Esophagus muscularis mucosa (tissue), 4 donors: ENCODE measurements at regions not wholly inside any gene's neighbourhood (a gene's known extent, or its start where the extent isn't known, plus 50 kb on each side); places are given as distances from the start of the nearest gene placed in this dataset.
"Not testable (repeated sequence)": the region's sequence is repeated elsewhere in the genome, so short reads cannot be mapped to it uniquely, and the experiment has no call there.

Source experiments
- DNase-seq: peaks from one replicate; pipeline ENCODE4 v3.0.0-alpha.2; 2017; ENCODE audit errors: extremely low spot score
- H3K27ac ChIP-seq, 4 donors: fragments of 200-600 bp; sonication (generic); replicated peaks in 1 of 4; 1 replicate in 3 of 4; 2 replicates in 1 of 4; pipeline ENCODE4 v1.5.1; 2016 to 2019; ENCODE audit warnings: mild to moderate bottlenecking in 1 of 4
- H3K27me3 ChIP-seq, 4 donors: fragments of 200-600 bp; sonication (generic); one replicate each; pipeline versions ENCODE4 v1.5.1 to v1.6.0; 2016 to 2019
- H3K36me3 ChIP-seq, 4 donors: fragments of 200-600 bp; sonication (generic); one replicate each; pipeline ENCODE4 v1.5.1; 2016 to 2019
- H3K4me1 ChIP-seq, 4 donors: fragments of 200-600 bp; sonication (generic); one replicate each; pipeline ENCODE4 v1.5.1; 2016 to 2019
- H3K4me3 ChIP-seq, 4 donors: fragments of 200-600 bp; sonication (generic); 1 replicate in 2 of 4; 2 replicates in 2 of 4; pipeline ENCODE4 v1.5.1; 2016 to 2019; ENCODE audit warnings: mild to moderate bottlenecking in 4 of 4, moderate library complexity in 1 of 4
- H3K9me3 ChIP-seq, 4 donors: fragments of 200-600 bp; sonication (generic); 1 replicate in 3 of 4; 2 replicates in 1 of 4; pipeline ENCODE4 v1.5.1; 2016 to 2019
- CTCF ChIP-seq, 3 experiments: fragments of 200-600 bp in 2 of 3; fragments of 450-650 bp in 1 of 3; sonication (generic) in 2 of 3; IDR thresholded peaks; one replicate each; pipeline ENCODE4 v1.5.1; 2017 to 2019; ENCODE audit warnings: antibody characterized with exemption in 3 of 3, mild to moderate bottlenecking in 2 of 3, moderate library complexity in 1 of 3
- EP300 ChIP-seq: sonication (generic); formaldehyde crosslinking; IDR thresholded peaks from one replicate; pipeline ENCODE4 v1.6.1; 2017; ENCODE audit warnings: antibody characterized with exemption
- POLR2A ChIP-seq: fragments of 450-650 bp; IDR thresholded peaks from one replicate; pipeline ENCODE4 v1.6.1; 2017; ENCODE audit warnings: antibody characterized with exemption, moderate library complexity, mild to moderate bottlenecking, low read depth
- POLR2AphosphoS5 ChIP-seq, 2 donors: sonication (generic); formaldehyde crosslinking; IDR thresholded peaks; one replicate each; pipeline ENCODE4 v1.6.1; 2017; ENCODE audit warnings: antibody characterized with exemption in 2 of 2
- WGBS: methylation state at CpG from one replicate; pipeline ENCODE4 v1.1.5; 2018; 5-methylcytosine and 5-hydroxymethylcytosine counted together
- intact Hi-C: fragments of 100-400 bp; cut with DNase I; formaldehyde crosslinking; loops from one replicate; pipeline ENCODE4 v1.15.1; 2023

- Histone ChIP-seq H3K9me3 (no peaks in the 10 kb centered on the region), H3K4me1 (no peaks in the 10 kb centered on the region), H3K4me3 (no peak overlapping the region), H3K27ac (no peak overlapping the region), H3K36me3 (no peaks in the 10 kb centered on the region), H3K27me3 (no peaks in the 10 kb centered on the region)
- TF ChIP-seq EP300 (no peak), CTCF (IDR thresholded peaks at IDR 0.05) (no peak), POLR2A (no peak), POLR2AphosphoS5 (IDR thresholded peaks at IDR 0.05) (no peak)
- no peak for DNase-seq
- intact Hi-C loops, result no loop called here
- WGBS, result 76% methylated on average over 2 of the region's 2 CpGs
Measured at GRCh38 chr1:172789840-172790239, 130.9 kb downstream of the FASLG start.

GRCh38 chr1:172790245-172790644 is 131.3 kb downstream of the FASLG start:
- Histone ChIP-seq H3K27ac (no peak overlapping the region), H3K27me3 (no peaks in the 10 kb centered on the region), H3K4me3 (no peak overlapping the region), H3K36me3 (no peaks in the 10 kb centered on the region), H3K4me1 (no peaks in the 10 kb centered on the region), H3K9me3 (no peaks in the 10 kb centered on the region)
- no peak for DNase-seq
- no peak for TF ChIP-seq POLR2AphosphoS5 (IDR thresholded peaks at IDR 0.05)
- no peak for TF ChIP-seq CTCF (IDR thresholded peaks at IDR 0.05)
- TF ChIP-seq EP300, result no peak
- TF ChIP-seq POLR2A, result no peak
- 69% methylated on average over 2 of the region's 2 CpGs for WGBS
- intact Hi-C loops, result no loop called here

GRCh38 chr1:172793823-172794222 is 134.9 kb downstream of the FASLG start:
- Histone ChIP-seq H3K4me1 (no peaks in the 10 kb centered on the region), H3K27ac (no peak overlapping the region), H3K9me3 (no peaks in the 10 kb centered on the region), H3K36me3 (no peaks in the 10 kb centered on the region), H3K27me3 (no peaks in the 10 kb centered on the region), H3K4me3 (no peak overlapping the region)
- TF ChIP-seq EP300 (no peak), POLR2A (no peak), CTCF (IDR thresholded peaks at IDR 0.05) (no peak), POLR2AphosphoS5 (IDR thresholded peaks at IDR 0.05) (no peak)
- DNase-seq, result no peak
- 82% methylated on average over 3 of the region's 3 CpGs for WGBS
- intact Hi-C loops, result no loop called here

GRCh38 chr1:172795741-172796140 is 136.8 kb downstream of the FASLG start:
- Histone ChIP-seq H3K9me3 (no peaks in the 10 kb centered on the region), H3K27me3 (no peaks in the 10 kb centered on the region), H3K27ac (no peak overlapping the region), H3K4me1 (no peaks in the 10 kb centered on the region), H3K36me3 (no peaks in the 10 kb centered on the region), H3K4me3 (no peak overlapping the region)
- WGBS, result 83% methylated on average over 4 of the region's 4 CpGs
- DNase-seq, result no peak
- TF ChIP-seq CTCF (IDR thresholded peaks at IDR 0.05) (no peak), EP300 (no peak), POLR2AphosphoS5 (IDR thresholded peaks at IDR 0.05) (no peak), POLR2A (no peak)
- intact Hi-C loops, result no loop called here

GRCh38 chr1:172799804-172800203 is 140.9 kb downstream of the FASLG start:
- H3K27me3 ChIP-seq, H3K9me3 ChIP-seq, DNase-seq, H3K36me3 ChIP-seq, H3K4me3 ChIP-seq, intact Hi-C loops, H3K4me1 ChIP-seq, H3K27ac ChIP-seq: not testable (repeated sequence)
- 93% methylated on average over 9 of the region's 9 CpGs for WGBS
